OCI-M2 (cell line): ENCODE measurements at regions not wholly inside any gene's neighbourhood (a gene's known extent, or its start where the extent isn't known, plus 50 kb on each side); places are given as distances from the start of the nearest gene placed in this dataset.

ENCODE experiments used
- DNase-seq: peaks from one replicate; lab custom pipeline; 2025; ENCODE audit not compliant: unreplicated experiment; lab: John Stamatoyannopoulos, UW

GRCh38 chr15:77823736-77824135 is 191.0 kb upstream of the LINGO1 start:
- DNase-seq, result no peak

DNA sequence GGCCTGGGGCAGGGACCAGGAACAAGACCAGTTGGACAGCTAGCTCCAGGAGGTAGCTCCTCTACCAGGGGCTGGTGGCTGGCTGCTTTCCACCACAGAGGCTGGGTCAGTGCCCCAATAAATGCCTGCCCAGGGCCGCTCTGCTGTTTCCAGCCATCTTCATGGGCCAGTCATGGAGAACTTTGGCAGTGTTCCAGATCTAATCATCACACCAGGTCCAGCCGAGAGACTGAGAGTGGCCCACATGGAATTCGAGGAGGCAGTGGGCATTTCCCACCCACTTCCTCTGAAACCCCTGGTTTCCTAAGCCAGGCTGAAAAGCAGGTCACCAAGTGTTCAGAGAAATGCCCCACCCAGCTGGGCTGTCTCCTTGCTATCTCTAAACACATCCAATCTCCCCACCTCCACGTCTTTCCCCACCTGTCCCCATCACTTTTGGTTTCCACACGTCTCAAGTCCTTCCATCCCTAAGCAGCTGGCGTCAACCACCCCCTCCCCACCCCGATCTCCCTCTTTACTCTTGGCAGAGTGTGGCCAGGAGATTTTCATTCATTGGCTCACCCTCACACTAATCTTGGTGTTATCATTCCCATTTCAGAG is 190.0 kb upstream of the LINGO1 start:
- DNase-seq, result no peak

DNA sequence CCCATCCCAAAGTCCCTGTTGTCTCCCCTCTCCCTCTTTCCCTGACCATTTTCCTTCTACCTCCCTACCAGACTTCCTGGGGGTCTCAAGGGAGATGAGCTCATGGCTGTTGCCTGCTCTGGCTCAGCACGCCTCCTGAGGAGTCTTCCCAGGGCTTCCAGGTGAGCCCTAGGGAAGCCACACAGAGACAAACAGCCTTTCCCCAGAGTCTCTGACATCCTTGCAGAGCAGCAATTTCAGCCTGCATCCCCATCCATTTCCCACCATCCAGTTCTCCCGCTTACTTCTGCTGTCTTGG is 189.2 kb upstream of the LINGO1 start:
- DNase-seq, result no peak

GRCh38 chr15:77821188-77821958 is 188.7 kb upstream of the LINGO1 start:
- no peak for DNase-seq

GRCh38 chr15:77819851-77820728 is 187.4 kb upstream of the LINGO1 start:
- no peak for DNase-seq

GRCh38 chr15:77819048-77819850 is 186.5 kb upstream of the LINGO1 start:
- DNase-seq, result no peak

DNA sequence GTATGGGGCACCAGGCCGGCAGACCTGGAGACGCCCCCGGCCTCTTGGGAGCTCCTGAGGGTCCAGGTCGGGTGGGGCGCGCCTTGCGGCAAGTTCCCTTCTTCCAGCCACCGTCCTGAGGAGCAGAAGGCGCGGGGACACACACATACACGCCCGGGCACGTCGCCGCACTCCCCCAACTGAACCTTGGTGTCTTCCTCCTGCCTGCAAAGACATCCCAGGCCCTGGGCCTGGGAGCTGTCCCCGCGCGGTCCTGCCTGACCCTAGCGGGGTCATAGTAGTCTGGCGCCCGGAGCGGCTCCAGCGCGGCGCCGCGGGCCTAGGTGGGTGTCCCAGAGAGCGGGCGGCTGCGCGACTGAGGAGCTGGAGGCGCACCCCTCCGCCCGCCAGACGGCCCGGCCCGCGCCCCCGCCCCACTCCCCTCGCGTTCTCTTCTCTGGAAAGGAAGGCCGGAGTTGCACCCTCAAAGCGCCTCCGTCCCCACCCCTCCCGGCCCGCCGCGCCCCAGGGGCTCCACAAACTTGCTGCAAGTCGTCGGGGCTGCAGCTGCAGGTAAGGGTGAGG is 185.9 kb upstream of the LINGO1 start:
- DNase-seq, result no peak

GRCh38 chr15:77817434-77817833 is 184.7 kb upstream of the LINGO1 start:
- DNase-seq, result no peak

DNA sequence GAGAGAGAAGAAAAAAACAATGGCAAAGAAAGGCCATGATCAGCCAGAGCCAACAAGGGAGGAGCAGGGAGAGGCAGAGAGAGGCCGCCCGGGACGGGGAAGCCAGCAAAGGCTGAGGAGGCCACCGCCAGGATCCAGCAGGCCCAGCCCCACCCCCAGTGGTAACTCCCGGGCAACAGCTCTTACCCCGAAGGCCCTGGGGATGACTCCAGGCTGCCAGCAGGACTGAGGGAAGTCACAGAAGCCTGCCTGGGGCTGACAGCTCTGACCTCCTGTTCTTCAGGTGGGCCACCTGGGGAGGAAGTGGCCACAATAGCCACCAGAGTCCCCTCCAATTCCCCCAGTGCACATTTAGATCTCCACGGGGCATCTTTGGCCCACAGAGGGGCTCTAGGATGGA is 184.3 kb upstream of the LINGO1 start:
- no peak for DNase-seq

DNA sequence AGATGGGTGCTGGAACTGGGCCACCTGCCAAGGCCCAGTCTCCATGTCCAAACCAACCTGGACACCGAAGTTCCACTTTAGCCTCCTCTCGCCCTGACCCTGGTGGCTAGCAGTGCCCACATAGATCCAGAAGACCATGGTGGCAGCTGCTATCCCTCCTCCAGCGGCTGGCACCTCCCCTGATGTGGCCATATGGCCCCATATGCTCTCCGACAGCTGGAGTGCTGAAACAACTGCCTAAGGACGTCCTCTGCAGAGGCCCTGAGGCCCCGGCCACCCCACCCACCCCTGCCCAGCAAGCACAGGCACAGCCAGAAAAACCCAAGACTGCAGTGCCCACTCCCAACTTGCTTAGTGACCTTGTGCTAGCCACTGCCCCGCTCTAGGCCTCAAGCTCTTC is 182.3 kb upstream of the LINGO1 start:
- no peak for DNase-seq

DNA sequence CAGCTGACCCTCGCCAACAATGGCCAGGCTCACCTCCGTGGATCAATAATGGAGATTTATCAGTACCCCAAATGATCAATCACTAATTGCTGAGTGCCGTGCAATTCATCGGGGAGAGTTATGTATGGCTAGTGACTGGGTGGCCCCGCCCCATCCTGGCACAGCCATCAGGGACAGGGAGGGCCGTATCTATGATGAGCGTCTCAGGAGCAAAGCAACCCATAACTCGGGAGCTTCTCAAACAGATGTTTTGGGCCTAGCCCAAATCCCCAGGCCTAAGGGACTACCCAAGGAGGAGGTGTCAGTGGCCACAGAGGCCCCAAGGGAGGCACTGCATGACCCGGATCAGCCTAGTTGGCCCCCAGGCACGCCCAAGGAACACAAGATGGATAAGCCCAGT is 180.0 kb upstream of the LINGO1 start:
- no peak for DNase-seq

GRCh38 chr15:77811270-77811669 is 178.6 kb upstream of the LINGO1 start:
- DNase-seq, result no peak

GRCh38 chr15:77810130-77810571 is 177.4 kb upstream of the LINGO1 start:
- no peak for DNase-seq

DNA sequence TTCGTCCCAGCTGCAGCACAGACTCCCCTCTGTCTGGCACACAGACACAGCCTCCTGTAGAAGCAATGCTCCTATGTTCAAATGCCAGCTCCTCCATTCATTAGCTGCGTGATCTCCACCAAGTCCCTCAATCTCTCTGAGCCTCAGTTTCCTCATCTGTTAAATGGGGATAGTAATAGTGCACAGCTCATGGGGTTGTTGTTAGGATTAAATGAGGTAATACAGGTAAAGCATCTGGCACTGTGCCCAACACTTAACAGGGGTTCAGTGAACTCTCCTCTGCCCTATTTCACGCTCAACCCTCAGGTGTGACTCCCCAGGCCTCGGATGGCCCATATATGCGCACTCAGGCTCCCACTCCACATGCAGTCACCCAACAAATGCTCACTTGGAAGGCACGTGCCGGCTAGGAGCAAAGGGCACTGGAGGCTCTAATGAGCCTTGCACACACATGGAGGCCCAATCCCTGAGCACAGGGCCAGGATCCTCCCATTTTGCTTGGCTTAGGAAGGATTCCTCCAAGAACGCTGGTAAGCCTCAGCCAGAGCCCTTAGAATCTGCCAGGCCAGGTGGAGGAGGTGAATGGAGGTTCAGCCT is 176.0 kb upstream of the LINGO1 start:
- DNase-seq, result no peak

DNA sequence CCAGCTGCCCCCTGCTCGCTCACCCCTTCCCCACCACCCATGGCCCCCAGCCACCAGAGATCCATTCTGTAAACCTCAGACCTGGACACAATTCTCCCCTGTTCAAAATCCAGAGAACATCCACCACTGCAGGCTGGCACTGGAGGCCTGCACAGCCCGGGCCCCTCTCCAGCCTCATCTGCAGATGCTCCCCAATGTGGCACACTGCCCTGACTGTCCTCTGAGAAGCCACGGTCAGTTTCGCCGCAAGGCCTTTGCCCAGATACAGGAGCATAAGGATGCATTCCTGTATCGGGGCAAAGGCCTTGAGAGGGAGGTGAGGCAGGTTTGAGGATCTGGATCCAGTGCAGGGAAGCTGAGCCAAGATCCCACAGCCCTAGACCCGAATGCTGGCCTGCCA is 175.4 kb upstream of the LINGO1 start:
- no peak for DNase-seq

DNA sequence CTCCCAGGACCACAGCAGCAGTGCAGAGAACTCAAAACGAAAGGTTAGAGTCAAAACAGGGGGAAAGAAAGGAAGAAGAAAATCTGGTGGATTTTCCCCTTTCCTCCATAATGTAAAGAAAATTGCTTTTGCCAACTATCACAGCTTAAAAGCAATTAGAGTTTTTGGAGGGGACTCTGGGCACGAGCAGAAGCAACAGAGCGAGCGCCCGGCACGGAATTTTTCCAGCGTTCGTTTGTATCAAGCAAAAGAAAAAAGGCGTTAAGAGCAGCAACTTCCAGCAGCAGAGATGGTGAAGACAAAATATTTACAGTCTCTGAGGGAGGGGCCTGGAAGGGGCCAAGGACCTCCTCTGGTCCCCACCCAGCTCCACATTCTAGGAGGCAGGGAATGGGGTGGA is 174.9 kb upstream of the LINGO1 start:
- DNase-seq, result no peak

DNA sequence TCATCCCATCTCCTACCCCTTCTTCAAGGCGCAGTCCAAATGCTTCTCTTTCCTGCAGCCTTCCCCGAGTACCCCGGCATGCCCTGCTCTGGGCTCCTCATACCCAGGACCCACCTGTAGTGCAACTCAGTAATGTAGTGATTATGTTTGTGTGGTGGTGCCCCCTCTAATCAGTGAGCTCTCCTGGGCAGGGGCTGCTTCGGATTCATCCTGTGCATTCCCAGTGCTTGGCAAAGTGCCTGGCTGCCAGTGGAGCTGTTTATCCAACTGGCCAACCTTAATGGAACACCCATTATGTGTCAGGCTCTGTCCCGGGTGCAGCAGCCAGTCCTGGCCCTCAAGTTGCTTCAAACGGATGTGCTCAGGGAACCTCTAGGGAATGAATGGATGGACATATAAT is 174.4 kb upstream of the LINGO1 start:
- no peak for DNase-seq

- no peak for DNase-seq
These were observed 171.5 kb upstream of the LINGO1 start for GRCh38 chr15:77804210-77804609.

DNA sequence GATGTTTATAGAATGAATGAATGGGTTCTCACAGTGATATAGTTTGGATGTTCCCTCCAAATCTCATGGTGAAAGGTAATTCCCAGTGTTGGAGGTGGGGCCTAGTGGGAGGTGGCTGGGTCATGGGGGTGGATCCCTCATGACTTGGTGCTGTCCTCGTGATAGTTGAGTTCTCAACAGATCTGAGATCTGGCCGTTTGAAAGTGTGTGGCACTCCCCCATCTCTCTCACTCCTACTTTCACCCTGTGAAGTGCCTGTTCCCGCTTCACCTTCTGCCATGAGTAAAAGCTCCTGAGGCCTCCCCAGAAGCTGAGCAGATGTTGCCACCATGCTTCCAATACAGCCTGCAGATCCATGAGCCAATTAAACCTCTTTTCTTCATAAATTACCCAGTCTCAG is 170.8 kb upstream of the LINGO1 start:
- no peak for DNase-seq

DNA sequence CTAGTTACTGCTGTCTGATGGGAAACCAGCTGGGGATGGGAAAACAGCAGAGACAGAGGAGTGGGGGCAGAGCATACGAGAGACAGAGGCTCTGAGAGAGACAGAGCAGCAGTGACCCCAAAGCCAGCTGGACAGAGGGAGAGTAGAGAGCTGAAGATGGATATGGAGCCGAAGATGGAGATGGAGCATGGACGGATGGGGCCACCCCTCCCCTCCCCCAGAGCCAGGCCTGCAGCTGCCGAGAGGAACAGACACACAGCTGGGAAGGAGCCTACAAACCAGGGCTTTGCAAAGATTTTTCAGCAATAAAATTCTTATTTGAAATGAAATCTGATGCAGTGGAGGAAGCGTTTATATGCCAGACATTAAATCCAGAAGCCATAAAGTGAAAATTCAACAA is 167.6 kb upstream of the LINGO1 start:
- no peak for DNase-seq

GRCh38 chr15:77798847-77799246 is 166.1 kb upstream of the LINGO1 start:
- no peak for DNase-seq
